H9 (cell line): ENCODE measurements at regions not wholly inside any gene's neighbourhood (a gene's known extent, or its start where the extent isn't known, plus 50 kb on each side); places are given as distances from the start of the nearest gene placed in this dataset.

Source experiments
- DNase-seq: peaks from one replicate; pipeline ENCODE4 v3.0.0-alpha.2; 2017
- H2AFZ ChIP-seq: one replicate; pipeline ENCODE4 v1.6.1; 2013; ENCODE audit warnings: mild to moderate bottlenecking, low read length, control low read depth, moderate library complexity
- H2AK5ac ChIP-seq: 2 replicates; pipeline ENCODE4 v1.6.1; 2013; ENCODE audit warnings: low read length, control low read depth, mixed read lengths; ENCODE audit not compliant: insufficient read length
- H2BK120ac ChIP-seq: one replicate; pipeline ENCODE4 v1.6.1; 2013; ENCODE audit warnings: low read depth, mild to moderate bottlenecking, low read length, control low read depth, inconsistent platforms; ENCODE audit not compliant: poor library complexity, severe bottlenecking
- H2BK12ac ChIP-seq: 2 replicates; pipeline ENCODE4 v1.6.1; 2013; ENCODE audit warnings: low read length, control low read depth, mixed read lengths, low read depth; ENCODE audit not compliant: insufficient read length
- H2BK15ac ChIP-seq: 2 replicates; pipeline ENCODE4 v1.6.1; 2013; ENCODE audit warnings: low read depth, low read length, control low read depth
- H2BK20ac ChIP-seq: one replicate; pipeline ENCODE4 v1.6.1; 2013; ENCODE audit warnings: low read depth, mild to moderate bottlenecking, low read length, control low read depth, inconsistent platforms; ENCODE audit not compliant: poor library complexity, severe bottlenecking
- H2BK5ac ChIP-seq: 2 replicates; pipeline ENCODE4 v1.6.1; 2013; ENCODE audit warnings: low read length, control low read depth, mixed read lengths; ENCODE audit not compliant: insufficient read length
- H3K14ac ChIP-seq: 2 replicates; pipeline ENCODE4 v1.6.1; 2013; ENCODE audit warnings: low read length, control low read depth; ENCODE audit not compliant: insufficient read depth
- H3K18ac ChIP-seq: 2 replicates; pipeline ENCODE4 v1.6.1; 2013; ENCODE audit warnings: low read depth, mild to moderate bottlenecking, mixed read lengths, low read length, control low read depth; ENCODE audit not compliant: insufficient read length
- H3K23ac ChIP-seq: 2 replicates; pipeline ENCODE4 v1.6.1; 2013; ENCODE audit warnings: low read length, control low read depth, mixed read lengths, low read depth; ENCODE audit not compliant: insufficient read length
- H3K23me2 ChIP-seq: 2 replicates; pipeline ENCODE4 v1.6.1; 2013; ENCODE audit warnings: low read depth, mild to moderate bottlenecking, mixed read lengths, low read length, control low read depth; ENCODE audit not compliant: insufficient read length, poor library complexity, severe bottlenecking
- H3K27ac ChIP-seq: 2 replicates; pipeline ENCODE4 v1.5.1; 2013; ENCODE audit warnings: low read length, control low read depth, mixed read lengths, low read depth; ENCODE audit not compliant: insufficient read length
- H3K27me3 ChIP-seq: 2 replicates; pipeline ENCODE4 v1.6.1; 2013; ENCODE audit warnings: low read length, control low read depth, inconsistent platforms; ENCODE audit not compliant: insufficient read depth
- H3K4ac ChIP-seq: 2 replicates; pipeline ENCODE4 v1.6.1; 2013; ENCODE audit warnings: low read depth, mild to moderate bottlenecking, control low read depth, inconsistent platforms, low read length, moderate library complexity
- H3K4me1 ChIP-seq: 2 replicates; pipeline ENCODE4 v1.6.1; 2013; ENCODE audit warnings: low read length, control low read depth, inconsistent platforms; ENCODE audit not compliant: insufficient read depth
- H3K4me2 ChIP-seq: 2 replicates; pipeline ENCODE4 v1.6.1; 2013; ENCODE audit warnings: low read length, control low read depth, mixed read lengths; ENCODE audit not compliant: insufficient read length, insufficient read depth
- H3K56ac ChIP-seq: 2 replicates; pipeline ENCODE4 v1.6.1; 2013; ENCODE audit warnings: low read depth, mild to moderate bottlenecking, mixed read lengths, low read length, control low read depth; ENCODE audit not compliant: insufficient read length
- H3K79me1 ChIP-seq: 2 replicates; pipeline ENCODE4 v1.6.1; 2013; ENCODE audit warnings: low read depth, mild to moderate bottlenecking, moderate library complexity, low read length, control low read depth, inconsistent platforms; ENCODE audit not compliant: insufficient read depth, poor library complexity, severe bottlenecking
- H3K79me2 ChIP-seq: 2 replicates; pipeline ENCODE4 v1.6.1; 2013; ENCODE audit warnings: low read length, control low read depth, inconsistent platforms; ENCODE audit not compliant: insufficient read depth
- H3K9ac ChIP-seq: 2 replicates; pipeline ENCODE4 v1.6.1; 2013; ENCODE audit warnings: low read length, control low read depth, mixed read lengths; ENCODE audit not compliant: insufficient read length; ENCODE audit errors: extremely low read depth
- H3K9me3 ChIP-seq: one replicate; pipeline ENCODE4 v1.6.1; 2013; ENCODE audit warnings: low read depth, low read length, inconsistent platforms; ENCODE audit not compliant: control insufficient read depth
- H3T11ph ChIP-seq: one replicate; pipeline ENCODE4 v1.6.1; 2013; ENCODE audit warnings: mild to moderate bottlenecking, low read length, control low read depth, inconsistent platforms
- H4K20me1 ChIP-seq: one replicate; pipeline ENCODE4 v1.6.1; 2013; ENCODE audit not compliant: control insufficient read depth, insufficient read length, insufficient read depth
- H4K5ac ChIP-seq: 2 replicates; pipeline ENCODE4 v1.6.1; 2013; ENCODE audit warnings: low read depth, mild to moderate bottlenecking, mixed read lengths, low read length, control low read depth; ENCODE audit not compliant: insufficient read length
- H4K8ac ChIP-seq: replicated peaks from 2 replicates; pipeline ENCODE4 v1.6.1; 2013; ENCODE audit warnings: low read length, control low read depth, mixed read lengths, low read depth; ENCODE audit not compliant: insufficient read length
- H4K91ac ChIP-seq: 2 replicates; pipeline ENCODE4 v1.6.1; 2013; ENCODE audit warnings: low read depth, mild to moderate bottlenecking, moderate library complexity, mixed read lengths, low read length, control low read depth; ENCODE audit not compliant: insufficient read length
- H3K27ac Mint-ChIP-seq, 3 experiments: 2 replicates in 2 of 3; 3 replicates in 1 of 3; pipeline ENCODE4 v1.8.0; 2020 to 2021; ENCODE audit warnings: mixed read lengths in 3 of 3, mild to moderate bottlenecking in 1 of 3, moderate library complexity in 1 of 3
- H3K27me3 Mint-ChIP-seq: 2 replicates; pipeline ENCODE4 v1.8.0; 2021; ENCODE audit warnings: low read depth, mild to moderate bottlenecking, moderate library complexity, mixed read lengths
- H3K36me3 Mint-ChIP-seq, 3 experiments: 2 replicates in 2 of 3; 3 replicates in 1 of 3; pipeline ENCODE4 v1.8.0; 2020 to 2021; ENCODE audit warnings: low read depth in 3 of 3, mixed read lengths in 3 of 3; ENCODE audit not compliant: insufficient read depth in 1 of 3
- H3K4me1 Mint-ChIP-seq, 2 experiments: 2 replicates each; pipeline ENCODE4 v1.8.0; 2020; ENCODE audit warnings: mixed read lengths in 2 of 2
- H3K4me3 Mint-ChIP-seq, 2 experiments: 2 replicates in 1 of 2; 3 replicates in 1 of 2; pipeline ENCODE4 v1.8.0; 2020 to 2021; ENCODE audit warnings: mild to moderate bottlenecking in 2 of 2, mixed read lengths in 2 of 2, moderate library complexity in 1 of 2
- H3K9me3 Mint-ChIP-seq, 2 experiments: 2 replicates in 1 of 2; 3 replicates in 1 of 2; pipeline ENCODE4 v1.8.0; 2020; ENCODE audit warnings: mild to moderate bottlenecking in 2 of 2, mixed read lengths in 2 of 2, moderate library complexity in 1 of 2
- WGBS: extraction: QIAGEN DNeasy Blood & Tissue Kit; methylation state at CpG from one replicate; pipeline ENCODE4 v1.1.7; 2013; ENCODE audit warnings: missing lambda C conversion rate, low lambda C conversion rate, mixed read lengths; ENCODE audit not compliant: insufficient read length; ENCODE audit errors: extremely low coverage; 5-methylcytosine and 5-hydroxymethylcytosine counted together
- TF ChIP-seq, protein P1 (sequence below): fragments of 200-600 bp; sonication (generic); conservative IDR thresholded peaks from 3 replicates; pipeline ENCODE4 v1.8.0; 2021; ENCODE audit warnings: antibody characterized with exemption, mild to moderate bottlenecking

DNA sequence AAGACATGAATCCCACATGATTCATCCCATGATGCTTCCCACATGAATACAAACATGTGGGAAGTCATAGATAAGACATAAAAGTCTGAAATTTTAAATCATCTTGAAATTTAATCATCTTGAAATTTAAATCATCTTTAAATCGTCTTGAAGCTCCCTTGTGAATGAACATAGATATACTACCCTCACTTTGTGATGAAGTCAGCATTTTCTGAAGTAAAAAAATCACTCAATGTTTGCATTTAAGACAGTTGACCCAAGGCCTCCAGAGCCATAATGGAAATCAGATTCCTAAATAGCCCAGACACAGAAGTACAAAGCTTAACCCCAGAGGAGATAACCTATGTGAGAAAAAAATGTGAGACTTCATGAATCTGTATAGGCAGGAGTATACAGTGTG lies 279.4 kb downstream of the ZBBX start:
- Histone ChIP-seq H3K23me2 (no peaks in the 10 kb centered on the region), H3K79me2 (no peaks in the 10 kb centered on the region), H4K5ac (no peak overlapping the region), H2BK15ac (no peak overlapping the region), H3T11ph (no peak overlapping the region), H2BK120ac (no peak overlapping the region), H3K14ac (no peak overlapping the region), H2AK5ac (no peak overlapping the region), H4K8ac (no peak overlapping the region), H3K27me3 (no peaks in the 10 kb centered on the region), H3K9me3 (no peaks in the 10 kb centered on the region), H2BK5ac (no peak overlapping the region), H3K4ac (no peak overlapping the region), H3K79me1 (no peaks in the 10 kb centered on the region), H3K23ac (no peak overlapping the region), H3K9ac (no peak overlapping the region), H2BK12ac (no peak overlapping the region), H3K18ac (no peak overlapping the region), H3K56ac (no peak overlapping the region), H3K4me2 (no peak overlapping the region), H3K27ac (no peak overlapping the region), H4K91ac (no peak overlapping the region), H2BK20ac (no peak overlapping the region), H4K20me1 (no peaks in the 10 kb centered on the region), H3K4me1 (no peaks in the 10 kb centered on the region), H2AFZ (no peak overlapping the region)
- DNase-seq, result no peak
- Mint-ChIP-seq H3K27ac (no peak overlapping the region), H3K36me3 (no peaks in the 10 kb centered on the region), H3K4me3 (no peak overlapping the region), H3K27me3 (no peaks in the 10 kb centered on the region), H3K9me3 (no peaks in the 10 kb centered on the region), H3K4me1 (no peaks in the 10 kb centered on the region)
- WGBS, result no CpG with 5 or more reads among the region's 1 CpG
- TF ChIP-seq, protein P1, sequence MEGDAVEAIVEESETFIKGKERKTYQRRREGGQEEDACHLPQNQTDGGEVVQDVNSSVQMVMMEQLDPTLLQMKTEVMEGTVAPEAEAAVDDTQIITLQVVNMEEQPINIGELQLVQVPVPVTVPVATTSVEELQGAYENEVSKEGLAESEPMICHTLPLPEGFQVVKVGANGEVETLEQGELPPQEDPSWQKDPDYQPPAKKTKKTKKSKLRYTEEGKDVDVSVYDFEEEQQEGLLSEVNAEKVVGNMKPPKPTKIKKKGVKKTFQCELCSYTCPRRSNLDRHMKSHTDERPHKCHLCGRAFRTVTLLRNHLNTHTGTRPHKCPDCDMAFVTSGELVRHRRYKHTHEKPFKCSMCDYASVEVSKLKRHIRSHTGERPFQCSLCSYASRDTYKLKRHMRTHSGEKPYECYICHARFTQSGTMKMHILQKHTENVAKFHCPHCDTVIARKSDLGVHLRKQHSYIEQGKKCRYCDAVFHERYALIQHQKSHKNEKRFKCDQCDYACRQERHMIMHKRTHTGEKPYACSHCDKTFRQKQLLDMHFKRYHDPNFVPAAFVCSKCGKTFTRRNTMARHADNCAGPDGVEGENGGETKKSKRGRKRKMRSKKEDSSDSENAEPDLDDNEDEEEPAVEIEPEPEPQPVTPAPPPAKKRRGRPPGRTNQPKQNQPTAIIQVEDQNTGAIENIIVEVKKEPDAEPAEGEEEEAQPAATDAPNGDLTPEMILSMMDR, result no peak
